ENCODE measurements at regions not wholly inside any gene's neighbourhood (a gene's known extent, or its start where the extent isn't known, plus 50 kb on each side); places are given as distances from the start of the nearest gene placed in this dataset.

DNA sequence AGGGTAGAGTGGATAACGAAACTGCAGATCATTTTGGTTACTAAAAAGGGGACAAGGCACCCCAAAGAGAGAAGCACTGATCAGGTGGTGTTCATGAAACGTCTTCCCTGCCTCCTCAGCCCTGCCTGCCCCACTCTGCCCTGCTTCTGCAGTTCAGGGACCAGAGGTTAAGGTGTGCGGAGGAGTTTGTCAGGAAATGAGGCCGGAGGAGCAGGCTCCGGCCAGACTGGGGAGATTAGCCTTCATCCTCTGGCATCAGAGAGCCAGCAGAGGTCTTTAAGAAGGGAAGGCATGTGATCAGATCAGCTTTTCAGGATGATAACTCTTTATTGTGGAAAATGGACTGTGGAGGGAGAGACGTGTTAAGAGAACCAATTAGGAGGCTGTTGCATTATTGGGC lies 291.9 kb upstream of the NR5A2 start:
- TF ChIP-seq, protein P1, sequence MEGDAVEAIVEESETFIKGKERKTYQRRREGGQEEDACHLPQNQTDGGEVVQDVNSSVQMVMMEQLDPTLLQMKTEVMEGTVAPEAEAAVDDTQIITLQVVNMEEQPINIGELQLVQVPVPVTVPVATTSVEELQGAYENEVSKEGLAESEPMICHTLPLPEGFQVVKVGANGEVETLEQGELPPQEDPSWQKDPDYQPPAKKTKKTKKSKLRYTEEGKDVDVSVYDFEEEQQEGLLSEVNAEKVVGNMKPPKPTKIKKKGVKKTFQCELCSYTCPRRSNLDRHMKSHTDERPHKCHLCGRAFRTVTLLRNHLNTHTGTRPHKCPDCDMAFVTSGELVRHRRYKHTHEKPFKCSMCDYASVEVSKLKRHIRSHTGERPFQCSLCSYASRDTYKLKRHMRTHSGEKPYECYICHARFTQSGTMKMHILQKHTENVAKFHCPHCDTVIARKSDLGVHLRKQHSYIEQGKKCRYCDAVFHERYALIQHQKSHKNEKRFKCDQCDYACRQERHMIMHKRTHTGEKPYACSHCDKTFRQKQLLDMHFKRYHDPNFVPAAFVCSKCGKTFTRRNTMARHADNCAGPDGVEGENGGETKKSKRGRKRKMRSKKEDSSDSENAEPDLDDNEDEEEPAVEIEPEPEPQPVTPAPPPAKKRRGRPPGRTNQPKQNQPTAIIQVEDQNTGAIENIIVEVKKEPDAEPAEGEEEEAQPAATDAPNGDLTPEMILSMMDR (IDR thresholded peaks at IDR 0.05) = no peak
- TF ChIP-seq EP300 (IDR thresholded peaks at IDR 0.05) = no peak

Data from upper lobe of left lung (tissue), 4 donors.